Subcutaneous abdominal adipose tissue (tissue), 5 donors: ENCODE measurements at regions not wholly inside any gene's neighbourhood (a gene's known extent, or its start where the extent isn't known, plus 50 kb on each side); places are given as distances from the start of the nearest gene placed in this dataset.

Experiments used
- H3K27ac ChIP-seq: one replicate; pipeline ENCODE4 v1.7.0; 2013; ENCODE audit warnings: low read depth, mild to moderate bottlenecking, inconsistent platforms, low read length, moderate library complexity
- H3K27me3 ChIP-seq, 5 donors: one replicate each; pipeline ENCODE4 v1.7.0; 2013; ENCODE audit warnings: low read length in 5 of 5, inconsistent platforms in 1 of 5; ENCODE audit not compliant: control insufficient read depth in 5 of 5, insufficient read depth in 4 of 5
- H3K36me3 ChIP-seq, 5 donors: one replicate each; pipeline ENCODE4 v1.7.0; 2013; ENCODE audit warnings: low read length in 5 of 5; ENCODE audit not compliant: control insufficient read depth in 5 of 5, insufficient read depth in 5 of 5
- H3K4me1 ChIP-seq, 5 donors: one replicate each; pipeline ENCODE4 v1.7.0; 2013; ENCODE audit warnings: low read length in 5 of 5, mild to moderate bottlenecking in 3 of 5, moderate library complexity in 1 of 5; ENCODE audit not compliant: control insufficient read depth in 5 of 5, insufficient read depth in 5 of 5
- H3K4me3 ChIP-seq, 5 donors: one replicate each; pipeline ENCODE4 v1.7.0; 2013; ENCODE audit warnings: low read length in 5 of 5, low read depth in 1 of 5
- H3K9ac ChIP-seq, 5 donors: one replicate each; pipeline ENCODE4 v1.7.0; 2013; ENCODE audit warnings: low read length in 5 of 5, mild to moderate bottlenecking in 4 of 5, moderate library complexity in 3 of 5
- H3K9me3 ChIP-seq, 5 donors: one replicate each; pipeline ENCODE4 v1.7.0; 2013; ENCODE audit warnings: low read length in 5 of 5; ENCODE audit not compliant: control insufficient read depth in 5 of 5
- donor health status: healthy.
- donor health status: healthy.
- donor health status: healthy.
- donor health status: healthy.
- donor health status: healthy.

DNA sequence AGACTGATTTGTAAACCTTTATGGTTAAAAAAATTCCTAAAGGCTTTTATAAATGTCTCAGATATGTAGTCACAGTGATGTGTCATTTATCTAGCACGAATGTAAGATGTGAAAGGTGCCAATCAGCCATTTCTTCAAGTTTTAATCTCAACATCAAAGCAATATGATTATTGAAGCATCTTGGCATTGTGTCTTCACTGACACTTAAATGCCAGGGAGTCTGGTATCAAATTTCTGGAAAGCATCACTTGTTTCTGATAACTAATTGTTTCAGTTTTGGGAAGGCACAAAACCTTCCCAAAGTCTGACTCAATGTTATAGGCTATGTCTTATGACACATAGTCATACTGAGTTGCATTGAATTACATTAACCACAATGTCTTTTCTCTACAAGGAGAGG, 492.0 kb upstream of the CNTNAP2 start:
- H3K36me3 ChIP-seq = no peaks in the 10 kb centered on the region
- no peak overlapping the region for H3K9ac ChIP-seq
- no peak overlapping the region for H3K27ac ChIP-seq
- no peak overlapping the region for H3K4me3 ChIP-seq
- H3K9me3 ChIP-seq = no peaks in the 10 kb centered on the region
- H3K27me3 ChIP-seq = no peaks in the 10 kb centered on the region
- H3K4me1 ChIP-seq = no peaks in the 10 kb centered on the region

DNA sequence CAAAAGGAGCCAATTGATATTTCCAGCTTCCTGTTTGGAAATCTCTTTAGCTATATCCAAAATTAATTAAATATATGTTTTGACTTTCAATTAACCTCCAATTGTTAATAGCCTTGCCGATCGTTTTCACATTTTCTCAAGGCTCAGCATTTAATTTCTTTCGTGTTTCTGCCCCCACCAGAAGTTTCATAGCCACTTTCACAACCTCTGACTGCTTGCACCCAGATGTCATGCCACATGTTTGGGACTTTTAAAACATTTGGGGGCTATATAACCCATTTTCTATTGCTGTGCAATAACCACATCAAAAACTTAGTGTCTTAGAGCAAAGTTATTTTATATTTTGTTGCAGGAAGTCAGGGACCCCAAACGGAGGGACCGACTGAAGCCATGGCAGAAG, 510.6 kb upstream of the CNTNAP2 start:
- H3K4me3 ChIP-seq = no peak overlapping the region
- H3K9me3 ChIP-seq = peaks cover 0 to 5% (median 2%) of the 10 kb centered on the region in 5 donors
- no peaks in the 10 kb centered on the region for H3K27me3 ChIP-seq
- no peak overlapping the region for H3K9ac ChIP-seq
- no peak overlapping the region for H3K27ac ChIP-seq
- no peaks in the 10 kb centered on the region for H3K36me3 ChIP-seq
- H3K4me1 ChIP-seq = no peaks in the 10 kb centered on the region

DNA sequence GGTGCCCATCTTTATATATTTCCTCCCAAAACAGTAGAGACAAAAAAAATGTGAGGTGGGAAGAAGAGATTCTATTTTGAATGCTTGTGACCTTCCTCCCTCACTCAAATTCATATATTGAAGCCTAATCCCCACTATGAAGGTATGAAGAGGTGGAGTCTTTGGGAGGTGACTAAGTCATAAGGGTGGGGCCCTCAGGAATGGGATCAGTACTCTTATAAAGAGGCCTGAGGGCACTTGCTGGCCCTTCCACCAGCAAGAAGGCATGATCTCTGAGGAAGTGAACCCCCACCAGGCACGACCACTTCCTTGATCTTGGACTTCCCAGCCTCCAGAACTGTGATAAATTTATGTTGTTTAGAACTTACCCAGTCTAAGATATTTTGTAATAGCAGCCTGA, 517.2 kb upstream of the CNTNAP2 start:
- H3K9ac ChIP-seq = no peak overlapping the region
- H3K36me3 ChIP-seq = no peaks in the 10 kb centered on the region
- no peak overlapping the region for H3K4me3 ChIP-seq

DNA sequence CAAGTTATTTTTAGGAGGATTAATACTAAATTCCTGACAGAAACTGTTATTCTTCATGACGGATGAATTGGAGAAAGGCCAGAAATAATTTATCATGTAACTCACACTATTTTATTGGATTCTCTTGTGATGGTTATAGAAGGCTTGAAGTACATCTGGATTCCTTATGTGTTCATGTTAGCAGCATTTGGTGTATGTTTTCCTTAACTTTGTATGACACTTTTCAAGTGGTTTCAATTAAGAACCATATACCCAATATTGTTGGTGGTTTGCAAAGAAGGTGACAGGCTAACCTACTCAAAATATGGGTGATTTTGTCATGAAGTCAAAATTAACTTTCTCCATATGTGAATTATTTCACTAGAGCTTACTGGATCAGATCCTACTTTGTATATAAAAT, 532.2 kb upstream of the CNTNAP2 start:
- no peaks in the 10 kb centered on the region for H3K27me3 ChIP-seq
- no peak overlapping the region for H3K9ac ChIP-seq
- no peak overlapping the region for H3K4me3 ChIP-seq
- no peaks in the 10 kb centered on the region for H3K4me1 ChIP-seq
- H3K27ac ChIP-seq = no peak overlapping the region
- no peaks in the 10 kb centered on the region for H3K36me3 ChIP-seq
- H3K9me3 ChIP-seq = peaks cover 0 to 4% (median 2%) of the 10 kb centered on the region in 5 donors

More for the DNA sequence above, 517.2 kb upstream of the CNTNAP2 start:
- Histone ChIP-seq H3K9me3 (peaks cover 0 to 10% (median 0%) of the 10 kb centered on the region in 5 donors), H3K4me1 (no peaks in the 10 kb centered on the region), H3K27ac (no peak overlapping the region), H3K27me3 (no peaks in the 10 kb centered on the region)

DNA sequence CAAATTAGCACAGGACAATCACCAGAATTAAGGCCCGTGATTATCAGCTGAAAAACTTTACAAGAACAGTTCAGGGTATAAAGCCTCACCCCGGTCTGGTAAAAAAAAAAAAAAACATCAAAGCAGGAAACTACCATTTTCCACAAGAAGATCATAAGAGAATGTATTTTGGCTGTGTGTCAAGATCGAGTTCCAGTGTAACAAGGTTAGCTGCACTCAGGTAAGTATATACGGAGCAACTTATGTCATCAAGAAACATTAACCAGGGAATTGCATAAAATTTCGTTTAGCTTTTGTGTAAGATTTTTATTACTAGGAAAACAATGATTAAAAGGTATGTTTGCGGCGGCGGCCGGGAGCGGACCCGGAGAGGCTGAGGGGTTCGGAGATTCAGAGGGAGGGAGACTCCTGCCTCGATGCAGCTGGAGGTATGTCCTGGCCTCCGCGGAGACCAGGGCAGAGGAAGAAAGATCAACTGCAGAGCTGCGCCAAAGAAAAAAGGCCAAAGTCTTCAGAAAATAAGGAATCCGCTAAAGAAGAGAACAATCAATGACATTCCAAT, 533.8 kb upstream of the CNTNAP2 start:
- no peaks in the 10 kb centered on the region for H3K27me3 ChIP-seq
- no peaks in the 10 kb centered on the region for H3K4me1 ChIP-seq
- H3K27ac ChIP-seq = no peak overlapping the region
- H3K9me3 ChIP-seq = peaks cover 0 to 6% (median 5%) of the 10 kb centered on the region in 5 donors
- H3K9ac ChIP-seq = no peak overlapping the region
- H3K36me3 ChIP-seq = no peaks in the 10 kb centered on the region
- no peak overlapping the region for H3K4me3 ChIP-seq

DNA sequence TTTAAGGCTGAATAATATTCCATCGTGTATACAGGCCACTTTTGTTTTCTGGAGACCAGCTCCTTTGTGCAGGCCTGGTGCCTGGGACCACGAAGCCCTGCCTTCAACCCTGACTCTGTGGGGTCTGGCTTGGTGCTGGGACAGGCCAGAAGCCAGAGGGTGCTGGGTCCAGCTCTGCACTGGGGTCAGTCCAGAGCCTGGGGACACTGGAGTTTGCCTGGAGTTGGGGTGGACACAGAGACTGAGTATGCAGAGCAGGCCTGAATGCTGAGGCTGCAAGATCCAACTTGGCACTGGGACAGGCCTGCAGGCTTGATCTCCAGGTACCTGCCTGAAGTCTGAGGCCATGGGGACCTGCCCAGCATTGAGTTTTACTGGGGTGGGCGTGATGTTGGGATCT, 558.8 kb upstream of the CNTNAP2 start:
- no peak overlapping the region for H3K9ac ChIP-seq
- no peak overlapping the region for H3K4me3 ChIP-seq
- H3K4me1 ChIP-seq = no peaks in the 10 kb centered on the region
- no peaks in the 10 kb centered on the region for H3K36me3 ChIP-seq
- no peaks in the 10 kb centered on the region for H3K27me3 ChIP-seq
- no peak overlapping the region for H3K27ac ChIP-seq
- H3K9me3 ChIP-seq = peaks cover 0 to 4% (median 0%) of the 10 kb centered on the region in 5 donors

DNA sequence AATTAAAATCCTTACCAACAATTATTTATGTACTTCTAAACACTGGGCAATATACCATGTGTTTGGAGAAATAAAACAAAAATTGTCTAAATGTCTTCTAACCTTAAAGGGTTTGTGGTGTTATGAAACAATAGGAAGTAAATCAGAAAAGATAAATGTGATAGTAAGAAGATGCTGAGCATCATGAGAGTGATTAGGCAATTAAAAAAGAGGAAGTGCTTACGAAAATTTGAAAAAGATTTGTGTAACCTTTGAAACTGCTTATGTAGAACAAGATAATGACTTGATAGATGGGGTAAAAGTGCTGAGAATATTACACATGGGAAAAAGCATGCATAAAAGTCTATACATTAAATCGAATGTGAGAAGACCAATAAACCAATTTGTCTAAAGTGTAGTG, 573.4 kb upstream of the CNTNAP2 start:
- no peaks in the 10 kb centered on the region for H3K9me3 ChIP-seq
- no peaks in the 10 kb centered on the region for H3K36me3 ChIP-seq
- no peak overlapping the region for H3K9ac ChIP-seq
- H3K27me3 ChIP-seq = no peaks in the 10 kb centered on the region
- H3K4me3 ChIP-seq = no peak overlapping the region
- no peak overlapping the region for H3K27ac ChIP-seq
- H3K4me1 ChIP-seq = no peaks in the 10 kb centered on the region

DNA sequence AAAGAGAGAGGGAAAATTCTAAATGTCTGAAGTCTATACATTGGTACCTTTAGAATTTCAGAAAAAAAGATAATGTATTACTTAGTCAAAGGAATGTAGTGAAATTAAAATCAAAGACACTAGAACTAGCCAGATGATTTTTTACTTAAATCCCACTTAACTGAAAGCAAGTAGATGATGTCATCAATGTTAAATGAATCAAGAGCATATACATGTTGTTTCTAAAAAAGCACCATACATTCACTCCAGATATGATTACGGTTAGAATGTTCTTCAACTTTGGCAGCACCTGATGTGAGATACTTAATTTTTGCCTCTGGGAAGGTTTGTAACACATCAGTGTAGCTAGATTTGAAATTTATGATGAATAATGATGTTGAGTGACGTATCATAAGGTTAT, 576.7 kb upstream of the CNTNAP2 start:
- Histone ChIP-seq H3K27ac (no peak overlapping the region), H3K4me1 (no peaks in the 10 kb centered on the region), H3K27me3 (no peaks in the 10 kb centered on the region), H3K9me3 (no peaks in the 10 kb centered on the region), H3K9ac (no peak overlapping the region), H3K36me3 (no peaks in the 10 kb centered on the region), H3K4me3 (no peak overlapping the region)

DNA sequence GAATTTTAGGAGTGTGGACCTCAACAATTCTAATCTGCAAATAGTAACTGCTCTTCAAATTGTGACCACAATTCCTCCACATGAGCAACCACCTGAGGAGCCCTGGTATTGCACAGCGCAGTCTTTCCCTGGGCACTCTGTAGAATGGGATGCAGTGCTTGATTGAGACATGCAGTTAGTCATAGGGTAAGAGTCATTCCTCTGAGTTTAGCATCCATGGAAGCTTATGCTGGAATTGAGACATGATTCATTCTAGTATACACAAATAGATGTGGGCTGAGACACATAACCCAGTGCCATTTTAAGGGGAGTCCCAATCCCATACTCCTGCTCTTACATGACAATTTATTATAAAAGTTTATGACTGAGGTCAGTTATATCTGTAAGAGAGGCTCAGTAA, 582.3 kb upstream of the CNTNAP2 start:
- no peaks in the 10 kb centered on the region for H3K36me3 ChIP-seq
- no peak overlapping the region for H3K4me3 ChIP-seq
- no peaks in the 10 kb centered on the region for H3K4me1 ChIP-seq
- no peaks in the 10 kb centered on the region for H3K9me3 ChIP-seq
- H3K27ac ChIP-seq = no peak overlapping the region
- no peaks in the 10 kb centered on the region for H3K27me3 ChIP-seq
- H3K9ac ChIP-seq = no peak overlapping the region

DNA sequence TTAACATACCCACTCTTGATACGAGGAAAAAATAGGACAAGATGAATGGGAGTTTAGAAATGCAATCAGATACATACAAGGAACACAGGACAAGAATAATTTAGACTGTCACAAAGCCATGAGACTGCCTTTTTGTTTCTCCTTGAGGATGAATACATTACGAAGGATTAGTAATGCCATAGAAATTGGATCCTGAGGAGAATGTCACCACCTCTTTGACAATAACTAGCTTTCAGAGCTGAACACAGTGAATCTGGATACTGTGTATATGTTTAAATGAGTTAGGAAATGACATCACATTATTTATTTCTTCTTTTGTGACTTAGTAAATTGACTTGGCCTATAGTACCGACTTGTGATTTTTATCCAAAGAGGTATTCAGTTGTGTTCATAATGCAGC, 596.3 kb upstream of the CNTNAP2 start:
- Histone ChIP-seq H3K4me1 (no peaks in the 10 kb centered on the region), H3K9ac (no peak overlapping the region), H3K4me3 (no peak overlapping the region), H3K27ac (no peak overlapping the region), H3K36me3 (no peaks in the 10 kb centered on the region), H3K27me3 (no peaks in the 10 kb centered on the region), H3K9me3 (no peaks in the 10 kb centered on the region)

DNA sequence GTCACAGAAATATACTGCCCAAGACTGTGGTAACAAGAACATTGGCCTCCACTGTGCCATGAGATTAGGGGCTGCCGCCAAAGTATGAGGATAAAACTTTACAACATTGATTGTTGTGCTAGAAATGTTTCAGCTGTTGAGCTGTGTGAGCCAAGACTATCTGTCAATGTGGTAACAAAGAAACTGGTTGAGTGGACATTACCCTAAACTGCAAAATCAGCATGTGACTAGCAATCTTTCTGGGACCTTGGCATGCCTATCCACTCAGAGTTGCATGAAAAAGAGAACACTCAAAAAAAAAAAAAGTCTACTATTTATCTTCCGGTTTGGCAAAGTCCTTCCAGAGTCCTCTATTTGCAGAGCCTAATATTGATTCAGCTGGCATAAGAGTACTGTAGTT, 605.6 kb upstream of the CNTNAP2 start:
- no peaks in the 10 kb centered on the region for H3K4me1 ChIP-seq
- H3K9me3 ChIP-seq = peaks cover 0 to 6% (median 4%) of the 10 kb centered on the region in 5 donors
- H3K27ac ChIP-seq = no peak overlapping the region
- no peak overlapping the region for H3K9ac ChIP-seq
- H3K27me3 ChIP-seq = no peaks in the 10 kb centered on the region
- no peaks in the 10 kb centered on the region for H3K36me3 ChIP-seq
- no peak overlapping the region for H3K4me3 ChIP-seq
